GM21576 (cell line): ENCODE measurements at regions not wholly inside any gene's neighbourhood (a gene's known extent, or its start where the extent isn't known, plus 50 kb on each side); places are given as distances from the start of the nearest gene placed in this dataset.
"Not testable (repeated sequence)": the region's sequence is repeated elsewhere in the genome, so short reads cannot be mapped to it uniquely, and the experiment has no call there.

Experiments used
- ATAC-seq: cut with Tn5 transposase; IDR thresholded peaks from one replicate; pipeline ENCODE4 v1.9.1; 2021; ENCODE audit warnings: mild to moderate bottlenecking, moderate library complexity; ENCODE audit not compliant: unreplicated experiment

DNA sequence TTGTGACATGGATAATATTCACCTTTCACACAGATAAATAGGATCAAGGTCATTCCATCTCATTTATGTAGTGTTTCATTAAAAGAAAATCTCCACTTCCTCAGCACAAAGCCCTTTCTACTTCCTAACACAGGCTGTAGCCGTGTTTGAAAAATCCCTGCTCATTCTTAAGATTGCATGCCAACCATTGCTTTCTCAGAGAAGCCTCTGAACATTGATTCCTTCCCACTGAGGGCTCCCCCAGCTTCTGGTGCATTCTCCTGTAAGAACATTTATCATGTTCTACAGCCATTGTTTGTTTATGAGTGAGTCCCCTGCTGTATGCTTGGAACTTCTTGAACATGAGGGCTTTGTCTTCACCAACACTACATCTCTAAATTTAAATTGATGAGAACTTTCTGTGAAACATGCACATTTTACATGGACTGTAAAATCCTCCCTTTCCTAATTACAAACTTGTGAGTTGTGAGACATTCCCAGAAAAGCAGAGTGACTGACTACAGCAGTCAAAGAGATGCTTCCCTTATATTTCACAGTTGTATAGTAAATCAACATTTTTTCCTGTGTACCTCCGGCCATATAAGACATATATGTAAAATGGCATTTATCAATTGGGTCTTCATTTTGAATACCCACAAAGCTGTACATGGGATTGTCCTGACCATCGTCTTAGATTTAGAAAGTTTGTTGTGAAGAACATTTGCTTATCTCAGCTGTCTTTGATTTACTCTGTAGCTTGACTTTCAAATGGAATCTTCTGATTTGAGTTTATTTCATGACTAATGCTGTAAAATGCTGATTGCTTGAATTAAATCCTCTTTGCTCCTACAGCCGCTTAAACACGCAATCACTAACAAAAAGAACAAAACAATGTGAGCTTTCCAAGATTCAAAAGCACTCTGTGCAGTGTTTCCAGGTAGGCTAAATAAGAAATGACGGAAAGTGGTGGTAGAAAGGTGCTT lies 600.5 kb upstream of the SLIT2 start:
- ATAC-seq, result no peak

DNA sequence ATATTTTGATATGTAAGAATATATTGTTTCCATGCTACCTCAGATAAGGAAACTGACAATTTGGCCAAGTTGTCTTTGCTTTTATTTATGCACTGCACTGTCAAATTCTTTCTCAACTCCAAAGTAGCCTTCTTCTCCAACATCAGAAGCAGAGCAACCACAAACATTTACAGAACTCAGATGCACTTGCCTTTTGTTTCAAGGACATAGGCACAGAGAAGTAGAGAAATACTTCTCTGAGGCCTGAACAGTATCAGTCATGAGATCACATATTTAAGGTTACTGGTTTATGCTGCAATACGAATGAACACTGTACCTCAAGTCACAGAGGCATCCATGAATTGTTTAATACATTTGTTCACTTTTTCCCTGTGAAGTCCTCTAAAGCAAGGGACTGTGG lies 606.1 kb upstream of the SLIT2 start:
- ATAC-seq, result no peak

DNA sequence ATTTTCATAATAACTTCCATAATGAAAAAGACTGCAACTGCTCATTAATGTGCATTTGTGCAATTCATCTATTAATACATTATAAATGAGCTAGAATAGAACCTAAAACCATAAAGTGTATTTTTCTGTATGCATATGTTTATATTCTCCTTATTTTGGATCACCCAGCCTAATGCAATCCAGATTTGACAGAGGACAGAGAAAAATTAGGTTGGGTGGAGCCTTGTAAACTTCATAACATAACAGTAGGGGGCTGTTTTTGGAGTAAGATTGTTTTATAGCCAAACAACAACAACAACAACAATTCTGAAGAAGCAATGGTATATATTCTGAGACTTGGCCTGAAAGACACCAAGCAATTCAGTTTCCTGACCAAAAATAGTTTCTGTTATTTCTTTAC lies 615.3 kb upstream of the SLIT2 start:
- ATAC-seq, result no peak

- no peak for ATAC-seq
These were observed 619.9 kb upstream of the SLIT2 start for GRCh38 chr4:19631814-19632213.

- no peak for ATAC-seq
These were observed 627.8 kb upstream of the SLIT2 start for GRCh38 chr4:19623866-19624265.

GRCh38 chr4:19615086-19615689 lies 636.5 kb upstream of the SLIT2 start:
- no peak for ATAC-seq

GRCh38 chr4:19614171-19614570 lies 637.5 kb upstream of the SLIT2 start:
- ATAC-seq, result no peak

DNA sequence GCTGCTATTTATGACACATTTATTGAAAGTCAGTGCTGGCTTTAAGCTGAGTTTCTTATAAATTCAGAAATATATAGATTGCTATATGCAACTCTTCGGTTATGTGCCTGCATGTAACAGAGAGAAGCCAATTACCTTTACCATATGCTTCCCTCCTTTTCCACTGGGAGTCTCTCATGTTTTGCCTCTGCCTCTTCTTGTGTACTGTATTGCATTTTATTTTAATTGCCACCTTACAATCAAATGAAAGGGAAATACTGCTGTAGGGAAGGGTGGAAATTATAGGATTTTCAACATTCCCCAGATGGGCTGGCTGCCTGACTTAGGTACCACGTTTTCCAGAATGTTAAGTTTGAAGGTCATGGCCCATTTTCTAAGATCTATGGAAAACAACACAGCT lies 655.4 kb upstream of the SLIT2 start:
- ATAC-seq, result no peak

GRCh38 chr4:19592391-19592790 lies 659.3 kb upstream of the SLIT2 start:
- no peak for ATAC-seq

- no peak for ATAC-seq
These were observed 667.7 kb upstream of the SLIT2 start for GRCh38 chr4:19583827-19584569.

DNA sequence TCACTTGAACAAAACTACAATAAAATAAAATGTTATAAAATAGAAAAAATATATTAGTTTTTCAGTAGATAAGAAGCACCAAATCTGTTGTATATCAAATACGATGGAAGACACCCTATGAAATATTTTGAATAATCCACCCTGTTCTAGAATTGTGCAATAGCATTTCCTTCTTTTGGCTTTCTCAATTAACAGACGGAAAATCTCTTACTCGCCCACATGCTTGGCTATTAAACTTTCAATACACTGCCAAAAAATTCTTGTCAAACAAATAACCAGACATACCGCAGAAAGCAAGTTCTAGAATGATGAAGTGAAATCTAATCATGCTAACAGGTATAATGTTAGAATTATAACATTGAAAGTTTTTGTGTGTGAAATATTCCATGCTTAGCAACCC lies 671.6 kb upstream of the SLIT2 start:
- ATAC-seq, result no peak

GRCh38 chr4:19579608-19580007 lies 672.1 kb upstream of the SLIT2 start:
- ATAC-seq, result no peak

DNA sequence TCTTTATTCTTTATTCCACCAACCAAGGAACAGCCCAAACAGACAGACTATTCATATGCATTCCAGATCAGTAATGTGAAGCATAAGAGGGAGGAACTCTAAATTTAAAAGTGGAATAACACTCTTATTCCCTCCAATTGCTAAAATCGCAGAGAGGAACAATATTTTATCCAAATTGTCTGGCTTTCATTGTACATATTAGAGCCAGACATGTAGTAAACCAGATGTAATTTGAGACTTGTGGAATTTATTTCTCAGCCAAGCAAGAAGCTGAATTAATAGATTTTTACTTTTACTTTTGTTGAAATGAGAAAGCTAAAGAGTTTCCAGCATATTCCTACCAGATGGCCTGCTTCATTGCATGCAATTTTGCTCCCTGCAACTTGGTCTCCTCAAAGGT lies 674.6 kb upstream of the SLIT2 start:
- ATAC-seq, result no peak

GRCh38 chr4:19575924-19576323 lies 675.8 kb upstream of the SLIT2 start:
- no peak for ATAC-seq

DNA sequence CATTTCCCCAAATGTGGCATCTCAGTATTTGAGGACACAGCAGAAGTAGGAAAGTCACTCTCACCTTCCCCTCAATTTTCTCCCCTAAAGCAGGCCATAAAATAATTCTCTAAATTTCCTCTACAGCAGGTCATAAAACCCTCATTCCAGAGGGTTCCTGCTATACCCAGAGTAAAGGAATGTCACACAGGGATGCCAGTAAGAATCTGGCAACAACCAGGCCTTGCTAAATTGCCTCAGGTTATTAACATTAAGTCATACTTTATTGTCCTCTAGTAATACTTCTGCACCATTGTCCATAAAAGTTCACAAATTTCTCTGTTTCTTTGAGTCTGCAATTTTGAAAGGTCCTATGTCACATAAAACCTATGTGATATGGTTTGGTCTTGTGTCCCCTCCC lies 685.7 kb upstream of the SLIT2 start:
- ATAC-seq, result no peak

DNA sequence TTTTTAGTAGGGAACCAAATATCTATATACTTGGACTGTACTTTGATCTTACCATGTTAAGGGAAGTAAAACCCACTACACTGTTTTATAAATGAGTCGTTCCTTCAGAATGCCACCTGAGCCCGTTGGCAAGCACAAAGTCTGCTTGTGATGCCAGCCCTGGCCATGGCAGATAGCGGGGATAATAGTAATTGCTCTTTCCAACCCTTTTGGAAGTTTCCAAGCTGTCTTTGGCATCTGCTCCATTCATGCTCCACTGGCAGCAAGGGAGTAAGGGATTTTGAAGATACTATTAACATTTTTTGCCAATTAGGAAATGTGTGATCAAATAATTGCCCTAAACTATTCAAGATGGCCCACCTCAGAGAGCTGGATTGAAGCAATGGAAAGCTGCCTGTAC lies 689.2 kb upstream of the SLIT2 start:
- ATAC-seq, result no peak

- ATAC-seq, result no peak
These were observed 694.5 kb upstream of the SLIT2 start for GRCh38 chr4:19557161-19557560.

DNA sequence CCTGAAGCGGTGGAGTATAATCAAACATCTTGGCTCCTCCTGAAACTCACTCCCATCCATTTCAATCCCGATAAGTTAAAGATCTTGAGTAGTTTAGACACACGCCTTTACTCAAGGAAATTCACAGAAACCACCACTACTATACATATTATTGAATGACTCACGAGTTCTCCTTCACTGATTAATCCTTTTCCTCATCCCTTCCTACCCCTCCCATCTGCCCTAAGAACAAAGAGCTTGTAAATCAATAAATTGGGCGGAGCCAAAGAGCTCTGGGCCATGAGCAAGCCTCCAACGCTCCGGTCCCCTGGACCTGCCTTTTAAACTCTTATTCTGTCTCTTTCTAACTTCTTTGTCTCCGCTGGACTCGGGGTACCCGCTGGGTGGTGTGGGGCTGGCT lies 695.4 kb upstream of the SLIT2 start:
- not testable (repeated sequence) for ATAC-seq

DNA sequence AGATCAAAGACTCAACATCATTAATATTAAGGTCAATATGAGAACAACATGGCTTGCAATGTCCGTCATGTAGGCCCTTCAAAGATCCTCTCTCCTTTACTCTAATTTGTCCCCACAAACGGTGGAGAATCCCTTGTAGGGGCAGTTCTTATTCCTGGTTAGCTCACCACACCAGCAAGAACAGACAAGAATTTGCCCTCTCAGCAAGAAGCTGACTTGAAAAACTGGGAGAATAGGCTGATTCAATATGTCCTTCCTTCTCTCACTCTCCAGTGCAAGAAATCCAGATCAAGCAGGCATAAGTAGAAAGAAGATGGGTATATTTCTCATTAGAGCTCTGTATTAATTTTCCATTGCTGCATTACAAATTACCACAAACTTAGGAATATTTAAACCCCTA lies 704.2 kb upstream of the SLIT2 start:
- ATAC-seq, result no peak

DNA sequence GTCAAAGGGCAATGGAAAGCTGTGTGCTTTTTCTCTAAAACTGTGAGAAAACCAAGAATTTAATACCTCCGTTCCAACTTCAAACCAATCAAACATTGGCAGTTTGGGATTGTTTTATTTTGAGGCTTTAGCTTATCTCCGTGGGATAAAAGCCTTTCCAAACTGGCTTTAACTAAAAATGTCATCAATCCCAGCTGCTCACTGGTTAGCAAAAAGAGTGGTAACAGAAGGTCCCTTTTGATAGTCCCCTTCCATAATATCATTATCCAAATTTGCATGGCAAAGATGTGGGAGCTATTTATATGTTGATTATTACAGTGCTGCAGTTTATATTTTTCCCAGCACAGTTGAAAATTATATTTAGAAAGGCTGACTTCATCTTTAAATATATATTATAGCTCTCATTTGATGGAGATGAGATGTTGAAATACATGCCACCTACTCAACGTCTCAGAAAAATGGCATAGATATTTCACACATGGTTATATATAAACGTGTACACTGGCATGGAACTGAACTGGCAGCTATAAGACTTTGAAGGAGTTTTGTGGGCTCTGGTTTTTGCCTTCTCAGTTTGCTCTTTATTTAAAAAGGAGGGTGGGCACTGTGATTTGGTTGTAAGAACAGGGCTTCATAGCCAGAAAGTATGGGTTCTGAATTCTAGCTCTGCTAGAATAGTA lies 707.1 kb upstream of the SLIT2 start:
- no peak for ATAC-seq

DNA sequence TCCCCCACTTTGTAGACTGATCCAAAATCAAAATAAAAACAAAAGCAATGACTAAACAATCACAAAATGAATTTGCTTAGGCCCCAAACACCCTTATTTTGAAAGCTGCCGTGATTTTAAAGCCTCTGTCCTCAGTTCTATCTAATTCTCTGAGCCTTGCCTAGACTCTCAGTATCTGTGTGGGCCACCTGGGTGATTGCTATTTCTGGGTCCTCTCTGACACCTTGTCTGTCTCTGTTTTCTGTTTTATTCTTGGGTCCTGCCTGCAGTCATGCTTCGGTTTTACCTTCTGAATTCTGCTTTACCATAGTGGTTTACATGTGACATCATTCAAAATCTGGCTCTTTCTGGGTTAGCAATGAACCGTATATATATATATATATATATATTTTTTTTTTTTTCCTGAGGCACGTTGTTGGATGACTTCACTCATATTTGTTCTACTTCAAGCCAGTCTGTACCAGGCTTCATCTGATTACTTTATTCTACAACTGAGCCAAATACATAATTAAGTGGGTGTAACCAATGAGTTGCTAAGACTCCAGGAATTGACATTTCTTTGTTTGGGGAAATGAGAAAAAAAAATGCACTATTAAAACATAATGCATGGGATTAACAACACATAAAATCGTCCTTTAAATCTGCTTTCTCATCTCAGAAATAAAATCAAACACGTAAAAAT lies 710.7 kb upstream of the SLIT2 start:
- no peak for ATAC-seq
